ENCODE measurements at regions not wholly inside any gene's neighbourhood (a gene's known extent, or its start where the extent isn't known, plus 50 kb on each side); places are given as distances from the start of the nearest gene placed in this dataset.

DNA sequence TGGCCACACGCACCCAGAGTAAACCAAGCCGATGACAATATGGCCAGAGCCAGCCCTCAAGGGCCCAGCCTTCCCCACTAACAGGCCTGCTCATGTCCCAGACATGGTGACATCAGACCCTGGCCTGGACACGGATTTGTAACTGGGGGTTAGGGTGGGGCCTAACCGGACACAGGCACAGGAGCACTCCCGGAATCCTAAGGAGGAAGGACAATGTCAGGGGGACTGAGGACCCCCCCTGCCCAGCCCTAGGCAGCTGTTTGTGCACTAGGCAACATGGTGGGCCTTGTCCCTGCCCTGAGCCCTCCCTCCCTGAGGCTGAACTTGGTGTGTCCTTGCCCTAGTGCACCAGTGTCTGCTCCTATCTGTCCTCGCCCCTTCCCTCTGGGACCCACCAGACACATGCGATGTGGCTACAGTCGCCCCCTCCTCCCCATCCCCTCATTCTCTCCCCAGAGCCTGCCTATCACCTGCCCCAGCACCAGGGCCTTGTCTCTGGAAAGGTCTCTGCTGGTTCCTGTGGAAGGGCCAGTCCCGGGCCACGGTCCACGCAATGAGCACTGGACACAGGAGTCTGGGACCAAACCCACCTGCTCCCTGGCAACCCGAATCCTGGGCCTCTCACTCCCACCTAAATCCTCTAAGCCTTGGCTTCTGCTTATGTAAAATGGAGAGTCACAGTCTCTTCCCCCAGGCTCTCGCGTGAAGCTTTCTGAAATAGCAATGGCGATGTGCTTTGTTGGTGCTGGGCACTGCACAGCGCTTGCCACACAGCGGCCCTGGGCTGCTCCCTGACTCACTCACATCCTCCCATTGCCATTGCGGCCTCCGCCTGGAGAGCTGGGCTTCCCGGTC lies 76.5 kb upstream of the RAB6C start:
- DNase-seq (ENCODE audit: low read depth) = no peak
- H3K4me3 ChIP-seq (ENCODE audit: low read length) = no peak overlapping the region
- TF ChIP-seq CTCF (conservative IDR thresholded peaks at IDR 0.05; ENCODE audit: low read depth, low read length) = no peak

GRCh38 chr2:129903586-129904425 lies 75.7 kb upstream of the RAB6C start:
- no peak for DNase-seq (ENCODE audit: low read depth)

DNA sequence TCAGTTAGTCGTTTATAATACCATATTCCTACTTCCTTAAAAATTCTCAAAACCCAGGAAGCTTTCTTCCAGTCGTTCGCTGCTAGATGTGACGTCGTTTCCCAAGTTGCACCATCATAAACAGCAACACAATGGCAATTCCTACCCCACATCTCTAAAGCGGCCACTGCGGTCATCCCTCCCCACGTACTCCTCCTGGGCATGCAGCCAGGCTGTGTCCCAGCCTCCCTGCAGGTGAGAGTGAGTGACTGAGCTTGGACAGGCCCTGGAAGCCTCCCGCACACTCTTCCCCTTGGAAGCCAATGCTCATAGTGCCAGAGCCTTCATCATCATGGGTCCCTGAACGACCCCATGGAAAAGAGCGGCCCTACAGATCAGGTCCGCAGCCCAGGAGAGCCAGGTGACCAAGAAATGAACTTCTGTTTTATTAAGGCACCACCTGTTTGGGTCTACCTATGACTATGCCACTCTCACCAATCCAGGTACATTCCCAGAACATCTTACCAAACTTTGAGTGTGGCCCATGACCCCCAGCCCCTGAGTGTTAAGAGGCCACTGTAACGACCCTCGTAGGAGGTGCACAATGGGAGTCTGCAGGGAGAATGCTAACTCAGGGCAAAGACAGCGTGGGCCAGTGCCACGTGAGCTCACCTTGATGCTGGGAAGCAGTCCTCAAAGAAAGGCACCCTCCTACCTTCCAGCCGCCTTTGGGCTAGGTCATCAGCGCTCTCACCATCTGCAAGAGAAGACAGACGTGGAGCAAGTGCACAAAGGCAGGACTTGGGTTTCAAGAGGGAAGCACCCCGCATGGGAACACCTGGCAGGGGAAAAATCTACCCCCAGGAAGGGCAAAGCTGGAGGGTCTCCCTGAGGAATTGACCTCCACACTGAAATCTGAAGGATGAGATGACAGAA lies 74.7 kb upstream of the RAB6C start:
- TF ChIP-seq CTCF (conservative IDR thresholded peaks at IDR 0.05; ENCODE audit: low read depth, low read length) = no peak
- H3K4me3 ChIP-seq (ENCODE audit: low read length) = no peak overlapping the region
- no peak for DNase-seq (ENCODE audit: low read depth)

More at GRCh38 chr2:129903586-129904425, 75.7 kb upstream of the RAB6C start:
- H3K4me3 ChIP-seq (ENCODE audit: low read length) = no peak overlapping the region
- TF ChIP-seq CTCF (conservative IDR thresholded peaks at IDR 0.05; ENCODE audit: low read depth, low read length) = no peak

- TF ChIP-seq CTCF (conservative IDR thresholded peaks at IDR 0.05; ENCODE audit: low read depth, low read length) = no peak
- DNase-seq (ENCODE audit: low read depth) = no peak
- no peak overlapping the region for H3K4me3 ChIP-seq (ENCODE audit: low read length)
Observed at GRCh38 chr2:129905664-129906081, 73.8 kb upstream of the RAB6C start.

DNA sequence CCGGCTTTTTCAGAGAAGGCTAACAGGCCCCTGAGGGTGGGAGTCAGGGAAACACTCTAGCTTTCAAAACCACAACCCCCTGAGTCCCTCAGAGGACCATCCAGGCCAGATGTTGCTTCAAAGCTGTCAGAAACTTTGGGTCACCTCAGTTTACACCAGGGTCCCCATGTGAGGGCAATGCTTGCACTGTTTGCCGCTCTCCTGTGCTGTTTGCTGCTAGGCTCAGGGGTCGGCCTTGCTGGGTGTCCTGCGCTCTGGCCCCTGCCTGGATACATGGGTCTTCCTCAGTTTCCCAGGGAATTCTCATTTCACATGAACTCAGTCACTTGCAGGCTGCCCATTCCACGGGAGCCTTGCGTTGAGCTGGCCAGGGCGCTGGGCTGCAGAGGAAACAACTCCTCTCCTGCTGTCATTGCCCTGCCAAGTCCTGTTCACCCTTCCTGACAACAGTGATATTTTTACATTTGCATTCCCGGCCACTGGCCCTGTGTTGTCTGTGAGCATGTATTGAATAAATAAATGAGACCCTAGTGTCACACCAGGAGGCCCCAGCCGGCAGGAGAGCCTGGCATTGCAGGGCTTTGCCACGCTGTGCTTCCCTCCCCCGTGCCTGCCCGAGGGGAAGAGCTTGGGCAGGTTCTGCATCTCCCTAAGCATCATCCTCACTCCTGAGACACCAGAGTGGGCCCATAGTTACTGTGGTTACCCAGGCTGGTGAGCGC lies 73.2 kb upstream of the RAB6C start:
- TF ChIP-seq CTCF (conservative IDR thresholded peaks at IDR 0.05; ENCODE audit: low read depth, low read length) = no peak
- DNase-seq (ENCODE audit: low read depth) = no peak
- H3K4me3 ChIP-seq (ENCODE audit: low read length) = no peak overlapping the region

DNA sequence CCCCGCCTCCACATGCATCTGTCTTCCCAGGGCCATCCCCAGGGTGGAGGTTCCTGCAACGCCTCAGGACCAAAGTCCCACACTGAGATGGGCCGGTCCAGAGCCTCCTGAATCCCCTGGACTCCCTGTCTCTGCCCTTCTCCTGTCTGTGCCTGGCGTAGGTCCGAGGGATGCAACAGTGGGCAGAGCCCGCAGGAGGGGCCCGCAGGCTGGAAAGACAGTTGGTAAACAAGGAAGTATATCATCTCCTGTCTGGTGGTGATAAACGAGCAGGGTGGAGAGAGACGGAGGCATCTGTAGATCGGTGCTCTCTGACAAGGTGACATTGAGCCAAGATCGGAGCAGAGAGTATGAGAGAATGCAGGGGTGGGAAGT lies 72.6 kb upstream of the RAB6C start:
- no peak for TF ChIP-seq CTCF (conservative IDR thresholded peaks at IDR 0.05; ENCODE audit: low read depth, low read length)
- DNase-seq (ENCODE audit: low read depth) = no peak
- no peak overlapping the region for H3K4me3 ChIP-seq (ENCODE audit: low read length)

All from retinal pigment epithelial cell (primary cell).